SU-DHL-6 (cell line): ENCODE measurements at regions not wholly inside any gene's neighbourhood (a gene's known extent, or its start where the extent isn't known, plus 50 kb on each side); places are given as distances from the start of the nearest gene placed in this dataset.
"Not testable (repeated sequence)": the region's sequence is repeated elsewhere in the genome, so short reads cannot be mapped to it uniquely, and the experiment has no call there.

ENCODE experiments used
- H2AFZ ChIP-seq: fragments of 200-600 bp; sonication (generic); 2 replicates; pipeline ENCODE4 v1.6.1; 2014; ENCODE audit warnings: low read depth, mild to moderate bottlenecking, moderate library complexity, mixed read lengths, antibody characterized with exemption, low read length; ENCODE audit not compliant: severe bottlenecking
- H3F3A ChIP-seq: fragments of 200-600 bp; shearing (Covaris generic); 2 replicates; pipeline ENCODE4 v1.6.0; 2016; ENCODE audit warnings: antibody characterized with exemption, mild to moderate bottlenecking; ENCODE audit not compliant: insufficient read depth
- H3K27ac ChIP-seq: fragments of 200-600 bp; sonication (generic); 2 replicates; pipeline ENCODE4 v1.5.1; 2016; ENCODE audit warnings: low read depth, mild to moderate bottlenecking, low read length, moderate library complexity, mixed read lengths
- H3K27me3 ChIP-seq: fragments of 200-600 bp; sonication (generic), shearing (Covaris generic); 2 replicates; pipeline ENCODE4 v1.6.0; 2014; ENCODE audit warnings: mild to moderate bottlenecking, low read length
- H3K36me3 ChIP-seq: fragments of 200-600 bp; sonication (generic); 2 replicates; pipeline ENCODE4 v1.6.1; 2014; ENCODE audit warnings: mild to moderate bottlenecking, low read length, mixed read lengths
- H3K4me2 ChIP-seq: fragments of 300-600, 200-600 bp; shearing (Covaris generic), sonication (generic); 2 replicates; pipeline ENCODE4 v1.6.0; 2014; ENCODE audit warnings: low read length, low read depth, mild to moderate bottlenecking; ENCODE audit not compliant: poor library complexity, severe bottlenecking
- H3K4me3 ChIP-seq: fragments of 200-600 bp; sonication (generic); 2 replicates; pipeline ENCODE4 v1.5.1; 2014; ENCODE audit warnings: antibody characterized with exemption, low read length, mild to moderate bottlenecking, mixed read lengths; ENCODE audit not compliant: insufficient read depth, poor library complexity, severe bottlenecking
- H3K79me2 ChIP-seq: fragments of 200-600 bp; sonication (generic); 2 replicates; pipeline ENCODE4 v1.6.1; 2014; ENCODE audit warnings: mild to moderate bottlenecking, low read length, moderate library complexity; ENCODE audit not compliant: insufficient read depth
- H3K9ac ChIP-seq: fragments of 200-600 bp; sonication (generic); 2 replicates; pipeline ENCODE4 v1.7.0; 2014; ENCODE audit warnings: mild to moderate bottlenecking, low read length
- H3K9me2 ChIP-seq: fragments of 200-600 bp; sonication (generic); replicated peaks from 2 replicates; pipeline ENCODE4 v1.6.1; 2014; ENCODE audit warnings: low read length; ENCODE audit not compliant: insufficient read depth
- H3K9me3 ChIP-seq: fragments of 200-600 bp; sonication (generic); 2 replicates; pipeline ENCODE4 v1.6.1; 2014; ENCODE audit warnings: low read length, mixed read lengths; ENCODE audit not compliant: insufficient read depth
- H4K20me1 ChIP-seq: fragments of 200-600 bp; sonication (generic); 2 replicates; pipeline ENCODE4 v1.6.1; 2014; ENCODE audit warnings: low read depth, mild to moderate bottlenecking, antibody characterized with exemption, low read length, moderate library complexity, mixed read lengths
- CTCF ChIP-seq: fragments of 200-600 bp; sonication (generic); IDR thresholded peaks from one replicate; pipeline ENCODE4 v1.5.1; 2017; ENCODE audit warnings: antibody characterized with exemption, mild to moderate bottlenecking, low read length, moderate library complexity; ENCODE audit not compliant: insufficient read depth, poor library complexity, severe bottlenecking

- not testable (repeated sequence) for H3K9me2 ChIP-seq, H3K79me2 ChIP-seq, H3K36me3 ChIP-seq, H3F3A ChIP-seq, H2AFZ ChIP-seq, H3K27ac ChIP-seq, H3K27me3 ChIP-seq, H3K9ac ChIP-seq, H3K4me3 ChIP-seq, H3K4me2 ChIP-seq, H3K9me3 ChIP-seq, H4K20me1 ChIP-seq
These were observed 78.8 kb upstream of the GPR39 start for GRCh38 chr2:132337844-132338243.

- not testable (repeated sequence) for H3K9me3 ChIP-seq, H3F3A ChIP-seq, H4K20me1 ChIP-seq, H3K4me2 ChIP-seq, H3K79me2 ChIP-seq, H2AFZ ChIP-seq, H3K9me2 ChIP-seq, H3K36me3 ChIP-seq, H3K4me3 ChIP-seq, H3K27me3 ChIP-seq, H3K9ac ChIP-seq, H3K27ac ChIP-seq
These were observed 69.4 kb upstream of the GPR39 start for GRCh38 chr2:132347041-132347780.

GRCh38 chr2:132349092-132349687 lies 67.4 kb upstream of the GPR39 start:
- not testable (repeated sequence) for H3K9ac ChIP-seq, H3K27ac ChIP-seq, H2AFZ ChIP-seq, H3K27me3 ChIP-seq, H3K4me2 ChIP-seq, H3K79me2 ChIP-seq, H4K20me1 ChIP-seq, H3K9me2 ChIP-seq, H3K36me3 ChIP-seq, H3K4me3 ChIP-seq, H3K9me3 ChIP-seq, H3F3A ChIP-seq
- TF ChIP-seq CTCF, result peak; percentile 12

- not testable (repeated sequence) for H3K27ac ChIP-seq, H4K20me1 ChIP-seq, H3K9me2 ChIP-seq, H3K36me3 ChIP-seq, H3F3A ChIP-seq, H3K4me2 ChIP-seq, H3K27me3 ChIP-seq, H2AFZ ChIP-seq, H3K4me3 ChIP-seq, H3K9me3 ChIP-seq, H3K9ac ChIP-seq, H3K79me2 ChIP-seq
These were observed 64.9 kb upstream of the GPR39 start for GRCh38 chr2:132351668-132352067.

- not testable (repeated sequence) for H2AFZ ChIP-seq, H4K20me1 ChIP-seq, H3K27me3 ChIP-seq, H3K4me2 ChIP-seq, H3K9ac ChIP-seq, H3K4me3 ChIP-seq, H3K9me3 ChIP-seq, H3K36me3 ChIP-seq, H3K9me2 ChIP-seq, H3K79me2 ChIP-seq, H3F3A ChIP-seq, H3K27ac ChIP-seq
These were observed 64.1 kb upstream of the GPR39 start for GRCh38 chr2:132352481-132353001.

GRCh38 chr2:132353380-132353779 lies 63.2 kb upstream of the GPR39 start:
- H3K27ac ChIP-seq, H3K9ac ChIP-seq, H3K9me2 ChIP-seq, H3K4me2 ChIP-seq, H2AFZ ChIP-seq, H4K20me1 ChIP-seq, H3K36me3 ChIP-seq, H3K79me2 ChIP-seq, H3F3A ChIP-seq, H3K27me3 ChIP-seq, H3K9me3 ChIP-seq, H3K4me3 ChIP-seq: not testable (repeated sequence)

GRCh38 chr2:132360964-132361363 lies 55.6 kb upstream of the GPR39 start:
- not testable (repeated sequence) for H3K9me2 ChIP-seq, H3K9me3 ChIP-seq, H4K20me1 ChIP-seq, H3K27ac ChIP-seq, H3K4me3 ChIP-seq, H3K9ac ChIP-seq, H2AFZ ChIP-seq, H3K79me2 ChIP-seq, H3K4me2 ChIP-seq, H3K27me3 ChIP-seq, H3F3A ChIP-seq, H3K36me3 ChIP-seq
